Colonic mucosa (tissue), 4 donors: ENCODE measurements at regions not wholly inside any gene's neighbourhood (a gene's known extent, or its start where the extent isn't known, plus 50 kb on each side); places are given as distances from the start of the nearest gene placed in this dataset.

Source experiments
- DNase-seq: peaks from one replicate; pipeline ENCODE4 v3.0.0-alpha.2; 2020
- H3K27ac ChIP-seq: fragments of 200-600 bp; one replicate; pipeline ENCODE4 v1.8.0; 2021
- H3K27me3 ChIP-seq: fragments of 200-600 bp; one replicate; pipeline ENCODE4 v1.8.0; 2021
- H3K36me3 ChIP-seq: fragments of 200-600 bp; one replicate; pipeline ENCODE4 v1.8.0; 2021
- H3K4me1 ChIP-seq: fragments of 200-600 bp; one replicate; pipeline ENCODE4 v1.8.0; 2021; ENCODE audit warnings: mild to moderate bottlenecking
- H3K4me3 ChIP-seq: fragments of 200-600 bp; one replicate; pipeline ENCODE4 v1.8.0; 2021
- H3K9ac ChIP-seq, 2 donors: one replicate each; pipeline ENCODE4 v1.7.0; 2013; ENCODE audit warnings: control low read depth in 2 of 2, low read depth in 2 of 2, low read length in 2 of 2
- H3K9me3 ChIP-seq: fragments of 200-600 bp; one replicate; pipeline ENCODE4 v1.8.0; 2021
- CTCF ChIP-seq: fragments of 200-600 bp; IDR thresholded peaks from one replicate; pipeline ENCODE4 v1.8.0; 2022; ENCODE audit warnings: antibody characterized with exemption, mild to moderate bottlenecking
- intact Hi-C: fragments of 100-400 bp; cut with DNase I; formaldehyde crosslinking; loops from one replicate; pipeline ENCODE4 v1.14.1; 2022
- donor health status: healthy.
- donor health status: DM: no; HTN: no; CAD: no.
- donor health status: DM: no; HTN: no; CAD: no.

DNA sequence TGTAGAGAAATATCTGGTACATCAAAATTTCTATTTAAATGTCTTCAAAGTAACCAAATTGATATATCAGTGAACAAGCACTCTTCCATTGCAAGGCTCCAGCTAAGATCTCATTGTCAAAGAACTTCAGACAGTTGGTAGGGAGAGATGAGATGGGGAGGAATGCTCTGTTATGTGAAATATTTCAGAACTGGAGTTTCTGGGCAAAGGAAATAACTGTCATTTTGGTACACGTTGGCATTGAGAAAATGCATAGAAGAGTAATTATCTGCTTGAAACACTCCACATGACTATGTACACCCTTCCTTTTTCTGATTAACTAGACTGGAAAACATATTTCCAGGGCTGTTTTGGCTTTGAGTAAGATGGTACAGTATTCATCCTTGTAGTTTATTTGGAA, 297.5 kb upstream of the RASGRP1 start:
- intact Hi-C loops = no loop called here
- no peaks in the 10 kb centered on the region for H3K36me3 ChIP-seq
- no peak for TF ChIP-seq CTCF
- H3K9ac ChIP-seq = no peak overlapping the region
- H3K27ac ChIP-seq = no peak overlapping the region
- no peaks in the 10 kb centered on the region for H3K27me3 ChIP-seq
- H3K4me1 ChIP-seq = no peaks in the 10 kb centered on the region
- no peaks in the 10 kb centered on the region for H3K9me3 ChIP-seq
- no peak for DNase-seq
- no peak overlapping the region for H3K4me3 ChIP-seq

GRCh38 chr15:38863381-38863780, 298.8 kb upstream of the RASGRP1 start:
- intact Hi-C loops = no loop called here
- H3K4me1 ChIP-seq = no peaks in the 10 kb centered on the region
- TF ChIP-seq CTCF = no peak
- no peak overlapping the region for H3K4me3 ChIP-seq
- no peak overlapping the region for H3K27ac ChIP-seq
- DNase-seq = no peak
- H3K9ac ChIP-seq = no peak overlapping the region
- H3K36me3 ChIP-seq = no peaks in the 10 kb centered on the region
- no peaks in the 10 kb centered on the region for H3K27me3 ChIP-seq
- H3K9me3 ChIP-seq = no peaks in the 10 kb centered on the region

- intact Hi-C loops = no loop called here
- Histone ChIP-seq H3K27ac (no peak overlapping the region), H3K9ac (no peak overlapping the region), H3K9me3 (no peaks in the 10 kb centered on the region), H3K4me3 (no peak overlapping the region), H3K4me1 (no peaks in the 10 kb centered on the region), H3K36me3 (no peaks in the 10 kb centered on the region), H3K27me3 (no peaks in the 10 kb centered on the region)
- TF ChIP-seq CTCF = no peak
- no peak for DNase-seq
These were observed 299.5 kb upstream of the RASGRP1 start for GRCh38 chr15:38864122-38864521.

- TF ChIP-seq CTCF = no peak
- Histone ChIP-seq H3K36me3 (no peaks in the 10 kb centered on the region), H3K27me3 (no peaks in the 10 kb centered on the region), H3K4me3 (no peak overlapping the region), H3K4me1 (no peaks in the 10 kb centered on the region), H3K9me3 (no peaks in the 10 kb centered on the region), H3K27ac (no peak overlapping the region), H3K9ac (no peak overlapping the region)
- intact Hi-C loops = no loop called here
- no peak for DNase-seq
These were observed 300.4 kb upstream of the RASGRP1 start for GRCh38 chr15:38864827-38865581.

DNA sequence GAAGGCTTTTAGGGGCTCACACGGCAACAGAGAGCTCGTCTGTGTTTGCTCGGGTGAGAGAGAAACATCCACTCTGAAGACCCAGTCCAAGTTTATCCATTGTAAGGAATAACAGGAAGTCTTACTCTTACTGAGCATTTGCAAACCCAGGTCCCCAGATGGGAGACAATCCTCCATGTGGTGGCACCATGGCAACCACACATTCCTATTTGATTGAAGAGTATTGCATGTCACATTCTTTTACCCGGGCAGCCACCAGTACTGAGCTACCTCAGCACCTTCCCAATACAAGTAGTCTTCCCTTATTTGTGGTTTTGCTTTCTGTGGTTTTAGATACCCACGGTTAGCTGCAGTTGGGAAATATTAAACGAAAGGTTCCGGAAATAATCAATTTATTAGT, 302.9 kb upstream of the RASGRP1 start:
- DNase-seq = no peak
- no peak for TF ChIP-seq CTCF
- H3K27ac ChIP-seq = no peak overlapping the region
- no peaks in the 10 kb centered on the region for H3K9me3 ChIP-seq
- H3K4me1 ChIP-seq = no peaks in the 10 kb centered on the region
- H3K36me3 ChIP-seq = no peaks in the 10 kb centered on the region
- intact Hi-C loops = no loop called here
- no peak overlapping the region for H3K4me3 ChIP-seq
- no peaks in the 10 kb centered on the region for H3K27me3 ChIP-seq
- H3K9ac ChIP-seq = no peak overlapping the region
